ENCODE measurements at regions not wholly inside any gene's neighbourhood (a gene's known extent, or its start where the extent isn't known, plus 50 kb on each side); places are given as distances from the start of the nearest gene placed in this dataset.

DNA sequence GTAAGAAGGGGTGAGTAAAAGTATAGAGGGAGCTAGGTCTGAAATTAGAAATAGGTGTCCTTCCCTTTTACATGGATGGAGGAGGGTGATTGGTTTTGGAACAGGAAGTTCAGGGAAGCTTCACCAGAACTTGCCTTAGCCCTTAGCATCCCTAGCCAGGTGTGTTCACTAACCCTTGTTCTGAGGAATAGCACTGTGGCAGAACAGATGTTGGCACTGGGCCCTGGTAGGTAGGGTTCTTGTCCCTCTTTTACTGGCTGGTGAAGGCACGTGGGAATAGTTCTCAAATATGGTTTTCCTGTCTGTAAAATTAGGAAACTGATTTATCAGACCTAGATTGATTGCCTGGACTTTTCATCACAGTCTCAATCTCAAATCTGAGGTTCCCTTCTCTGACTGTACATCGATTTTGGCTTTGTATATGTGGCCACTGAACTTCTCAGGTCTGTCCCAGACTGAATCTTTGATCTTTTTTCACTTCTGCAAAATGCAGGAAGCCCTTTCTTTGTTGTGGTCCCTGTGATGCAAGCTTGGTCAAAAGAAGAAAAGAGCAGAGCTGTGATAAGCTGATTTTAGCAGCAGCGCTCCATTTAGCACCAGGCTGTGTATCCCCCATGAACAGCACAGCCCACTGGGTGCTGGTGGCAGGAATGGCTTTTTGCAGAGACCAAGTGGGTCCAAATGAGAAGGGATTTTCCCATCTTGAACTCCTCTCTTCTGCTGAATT is 86.2 kb upstream of the HTR2A start:
- DNase-seq = no peak

DNA sequence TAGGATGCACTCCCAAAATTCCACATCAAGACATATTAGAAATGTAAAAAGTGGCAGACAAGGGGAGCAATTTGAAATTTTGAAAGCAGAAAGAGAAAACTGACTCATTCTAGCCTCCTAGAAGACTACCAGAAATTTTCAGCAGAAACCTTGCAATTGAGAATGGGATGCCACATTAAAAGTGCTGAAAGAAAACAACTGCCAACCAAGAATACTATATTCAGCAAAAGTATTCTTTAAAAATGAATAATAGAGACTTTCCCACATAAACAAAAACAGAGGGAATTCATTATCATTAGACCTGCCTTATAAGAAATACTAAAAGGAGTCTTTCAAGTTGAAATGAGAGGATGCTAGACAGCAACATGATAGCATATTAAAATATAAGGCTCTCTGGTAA is 78.3 kb upstream of the HTR2A start:
- DNase-seq = no peak

DNA sequence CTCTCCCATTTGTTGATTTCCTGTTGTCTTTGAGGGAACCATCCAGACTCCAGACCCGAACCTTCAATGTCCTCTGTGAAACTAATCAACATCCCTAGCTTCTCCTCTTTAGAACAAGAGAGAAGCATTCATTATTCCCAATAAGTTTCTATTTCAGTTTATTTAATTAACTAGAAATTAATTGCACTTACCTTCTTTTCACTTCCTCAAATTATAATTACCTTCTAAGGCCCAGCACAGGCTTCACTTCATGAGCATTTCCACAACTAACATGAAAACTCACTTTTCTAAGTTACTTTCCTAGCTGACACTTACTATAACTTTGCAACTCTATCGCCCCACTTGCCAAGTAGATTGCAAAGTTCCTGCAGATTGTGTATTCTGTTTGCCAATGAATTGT is 71.6 kb upstream of the HTR2A start:
- no peak for DNase-seq

DNA sequence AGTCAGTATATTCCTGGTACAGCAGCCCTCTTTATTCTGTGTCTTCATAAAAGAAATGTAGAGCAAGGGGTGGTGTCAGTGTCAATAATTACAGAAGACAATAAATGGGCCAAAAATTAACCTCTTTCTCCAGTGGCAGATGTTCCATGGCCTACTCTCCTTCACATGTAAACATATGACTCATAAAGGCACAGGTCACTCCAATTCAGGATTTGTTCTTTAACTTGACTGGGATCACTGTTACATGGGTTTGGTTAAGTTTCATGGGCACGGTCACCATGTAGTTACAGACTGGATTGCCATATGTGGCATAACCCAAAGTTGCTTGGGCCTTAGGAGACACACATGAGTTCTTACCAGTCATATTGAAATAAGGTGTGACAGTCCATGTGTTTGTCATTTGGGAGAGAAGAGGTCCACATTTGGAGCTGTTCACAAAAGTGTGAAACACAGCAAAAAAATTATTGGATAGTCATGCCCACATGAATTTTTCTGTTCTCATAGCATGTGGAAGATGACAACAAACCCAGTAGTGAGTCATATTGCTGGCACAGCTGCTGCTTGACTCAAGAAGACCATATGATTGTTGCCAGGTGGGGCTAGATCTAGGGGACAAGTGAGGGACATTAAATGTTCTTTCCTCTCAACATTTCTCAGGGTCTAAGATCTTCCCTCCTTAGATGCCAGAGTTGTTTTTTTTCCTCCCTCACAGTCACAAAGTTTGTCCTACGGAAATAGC is 68.1 kb upstream of the HTR2A start:
- no peak for DNase-seq

DNA sequence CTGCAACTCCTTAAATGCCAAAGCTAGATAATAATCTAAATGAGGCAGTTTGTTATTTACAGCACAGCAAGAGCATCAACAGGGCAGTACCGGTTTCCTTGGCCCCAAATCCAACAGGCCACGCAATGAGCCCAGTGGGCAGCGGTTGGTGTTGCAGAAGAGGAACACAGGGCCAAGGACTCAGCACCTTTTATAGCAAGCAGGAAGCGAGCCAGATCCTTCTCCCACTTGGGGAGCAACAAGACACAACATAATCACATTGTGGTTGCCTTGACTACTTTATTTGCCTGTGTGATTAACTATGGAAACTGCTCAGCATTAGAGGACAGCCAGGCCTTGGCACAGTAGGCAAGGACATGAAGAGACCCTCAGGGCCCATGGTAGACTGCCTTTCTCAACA is 67.1 kb upstream of the HTR2A start:
- no peak for DNase-seq

DNA sequence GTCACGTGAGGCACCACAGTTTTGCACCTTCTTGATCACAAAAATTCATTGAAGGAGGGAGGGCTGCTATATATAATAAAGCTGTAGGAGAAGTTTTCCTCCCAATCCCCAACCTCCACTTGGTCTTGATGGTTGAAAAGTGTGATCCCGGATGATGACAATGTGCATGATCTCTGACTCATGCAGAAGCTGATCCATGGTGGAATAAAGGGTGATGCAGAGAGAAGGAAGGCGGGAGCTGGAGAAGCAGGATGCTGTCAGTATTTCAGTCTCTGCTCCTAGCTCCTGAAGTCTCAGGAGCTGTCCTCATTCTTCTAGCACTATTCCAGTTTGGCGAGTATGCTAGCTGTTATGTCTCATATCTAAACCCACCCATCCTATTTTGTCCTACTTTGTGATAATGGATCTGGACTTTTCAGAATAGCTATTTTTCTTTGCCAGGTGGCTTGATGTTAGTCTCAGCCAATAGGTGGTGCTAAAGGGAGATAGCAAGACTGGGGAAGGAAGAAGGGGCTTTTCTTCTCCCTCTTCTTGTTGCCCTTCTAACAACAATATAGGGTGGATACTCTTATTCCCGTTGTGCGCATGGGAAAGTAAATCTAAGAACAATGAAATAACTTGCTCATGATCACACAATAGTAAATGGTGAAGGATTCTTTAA is 65.6 kb upstream of the HTR2A start:
- no peak for DNase-seq

DNA sequence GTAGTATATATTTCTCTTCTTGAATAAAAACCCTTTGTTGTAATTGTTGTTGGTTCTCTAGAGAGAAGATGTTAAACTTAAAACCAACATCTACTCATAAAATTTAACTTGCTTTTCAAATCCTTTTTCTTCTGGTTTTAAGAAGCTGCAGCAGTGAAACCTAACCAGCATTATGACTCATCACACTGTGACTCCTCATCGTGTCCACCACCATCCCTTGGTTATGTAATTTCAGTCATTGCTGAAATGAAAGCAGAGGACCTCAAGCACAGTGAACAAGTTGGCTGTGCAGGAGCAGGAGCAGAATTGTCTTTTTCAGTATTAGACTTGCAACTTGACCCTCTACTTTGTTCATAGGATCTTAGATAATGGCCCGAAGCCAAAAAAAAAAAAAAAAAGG is 64.9 kb upstream of the HTR2A start:
- no peak for DNase-seq

DNA sequence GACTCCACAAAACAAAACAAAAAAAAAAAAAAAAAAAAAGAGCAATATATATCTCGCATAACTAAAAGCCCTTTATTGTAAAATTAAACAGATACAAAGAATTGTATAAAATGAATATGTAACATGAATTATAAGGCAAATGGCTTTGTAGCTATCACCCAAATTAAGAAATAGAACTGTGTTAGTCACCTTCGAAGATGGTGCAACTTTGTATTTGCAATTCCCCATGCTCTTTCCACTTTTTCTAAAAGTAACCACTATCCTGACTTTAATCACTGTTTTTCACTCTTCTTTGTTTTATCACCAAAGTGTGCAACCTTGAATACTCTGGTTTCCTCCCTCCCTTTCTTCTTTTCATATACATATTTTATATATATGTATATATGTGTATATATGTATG is 57.1 kb upstream of the HTR2A start:
- DNase-seq = no peak

DNA sequence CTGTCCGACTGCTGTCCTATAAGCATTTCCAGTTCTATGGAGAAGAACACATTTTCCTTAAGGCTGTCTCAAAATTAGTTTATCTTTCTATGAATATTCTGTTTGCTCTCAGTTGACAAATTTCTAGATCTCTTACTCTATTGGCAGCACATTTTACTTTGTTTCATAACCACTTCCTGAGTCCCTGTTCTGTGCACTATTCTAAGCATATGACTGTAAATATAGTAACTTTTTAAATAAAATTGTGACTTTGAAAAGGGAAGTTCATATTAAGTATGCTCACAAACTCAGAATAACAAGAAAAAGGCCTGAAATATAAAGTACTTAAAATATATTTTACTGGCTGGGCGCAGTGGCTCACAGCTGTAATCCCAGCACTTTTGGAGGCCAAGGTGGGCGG is 56.5 kb upstream of the HTR2A start:
- no peak for DNase-seq

DNA sequence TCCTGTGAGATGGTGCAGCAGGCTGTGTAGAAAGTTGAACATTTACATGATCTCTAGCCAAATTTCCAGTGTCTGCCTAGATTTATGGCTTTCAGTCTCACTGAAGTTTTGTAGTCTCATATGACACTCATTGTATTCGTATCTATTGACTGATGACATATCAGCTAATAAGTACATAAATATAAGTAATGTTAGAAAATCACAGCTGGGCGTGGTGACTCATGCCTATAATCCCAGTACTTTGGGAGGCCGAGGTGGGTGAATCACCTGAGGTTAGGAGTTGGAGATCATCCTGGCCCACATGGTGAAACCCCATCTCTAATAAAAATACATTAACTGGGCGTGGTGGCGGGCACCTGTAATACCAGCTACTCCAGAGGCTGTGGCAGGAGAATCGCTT is 54.7 kb upstream of the HTR2A start:
- no peak for DNase-seq

DNA sequence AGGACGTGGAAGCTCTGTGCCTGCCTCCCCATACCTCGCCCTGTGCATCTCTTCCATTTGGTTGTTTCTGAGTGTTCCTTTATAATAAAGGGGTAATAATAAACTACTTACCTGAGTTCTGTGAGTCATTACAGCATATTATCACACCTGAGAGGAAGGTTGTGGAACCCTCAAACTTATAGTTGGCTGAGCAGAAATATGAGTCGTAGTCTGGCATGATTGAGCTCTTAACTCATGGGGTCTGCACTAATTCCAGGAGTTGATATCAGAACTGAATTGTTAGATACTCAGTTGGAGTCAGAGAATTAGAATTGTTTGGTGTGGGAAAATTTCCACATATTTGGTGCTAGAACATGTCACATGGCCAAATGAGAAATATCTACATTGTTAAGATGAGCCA is 52.4 kb upstream of the HTR2A start:
- no peak for DNase-seq

DNA sequence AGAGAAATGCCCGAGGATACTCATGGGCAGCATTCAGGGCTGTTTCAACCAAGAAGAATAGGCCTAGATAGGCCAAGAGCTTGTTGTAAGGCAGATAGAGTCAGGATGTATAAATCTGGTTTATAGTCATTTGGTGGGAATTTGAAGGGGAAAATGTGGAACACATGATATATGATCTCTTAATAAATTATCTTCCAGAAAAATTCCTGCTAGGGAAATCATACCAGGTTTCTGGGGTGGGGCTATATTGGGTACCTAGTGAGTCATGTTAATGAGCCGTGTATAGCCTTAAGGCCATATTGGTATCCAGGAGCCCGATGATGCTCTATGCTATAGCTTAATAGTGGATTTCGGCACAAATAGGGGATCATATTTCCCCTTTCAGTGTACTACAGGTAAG is 51.5 kb upstream of the HTR2A start:
- no peak for DNase-seq

DNA sequence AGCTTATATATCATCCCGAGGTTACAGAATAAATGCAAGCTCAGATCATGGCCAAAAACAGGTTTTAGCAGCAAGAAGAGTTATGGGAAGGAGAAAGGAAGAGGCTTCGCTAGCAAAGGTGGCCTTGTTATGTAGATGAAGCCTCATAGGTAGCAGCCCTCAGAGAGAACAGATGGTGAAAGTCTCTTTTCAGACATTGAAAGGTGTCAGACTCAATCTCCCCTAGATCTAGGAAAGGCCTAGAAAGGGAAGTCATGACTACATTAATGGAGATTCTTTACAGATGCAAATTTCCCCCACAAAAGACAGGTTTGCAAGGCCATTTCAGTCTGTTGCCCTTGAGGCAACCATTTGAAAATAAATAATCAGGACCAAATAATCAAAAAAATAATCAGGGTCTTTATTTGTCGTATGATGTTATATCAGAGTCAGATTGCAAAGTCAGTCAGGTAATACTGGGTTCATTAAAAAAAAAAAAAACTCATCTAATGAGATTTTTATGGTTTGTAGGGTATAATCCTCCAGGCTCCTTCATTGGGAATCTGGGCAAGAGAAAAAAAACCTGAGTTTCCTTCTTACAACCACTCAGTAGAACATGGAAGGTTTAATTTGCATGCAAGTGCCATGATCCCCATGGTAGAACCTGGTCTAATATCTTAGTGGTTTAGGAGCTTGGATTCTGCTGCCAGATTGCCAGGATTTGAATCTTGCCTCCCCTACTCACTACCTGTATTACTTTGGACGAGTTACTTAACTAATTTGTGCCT is 50.8 kb upstream of the HTR2A start:
- DNase-seq = no peak

Data from renal pelvis (tissue), 1 donor.